ENCODE measurements at regions not wholly inside any gene's neighbourhood (a gene's known extent, or its start where the extent isn't known, plus 50 kb on each side); places are given as distances from the start of the nearest gene placed in this dataset.
"Not testable (repeated sequence)": the region's sequence is repeated elsewhere in the genome, so short reads cannot be mapped to it uniquely, and the experiment has no call there.

DNA sequence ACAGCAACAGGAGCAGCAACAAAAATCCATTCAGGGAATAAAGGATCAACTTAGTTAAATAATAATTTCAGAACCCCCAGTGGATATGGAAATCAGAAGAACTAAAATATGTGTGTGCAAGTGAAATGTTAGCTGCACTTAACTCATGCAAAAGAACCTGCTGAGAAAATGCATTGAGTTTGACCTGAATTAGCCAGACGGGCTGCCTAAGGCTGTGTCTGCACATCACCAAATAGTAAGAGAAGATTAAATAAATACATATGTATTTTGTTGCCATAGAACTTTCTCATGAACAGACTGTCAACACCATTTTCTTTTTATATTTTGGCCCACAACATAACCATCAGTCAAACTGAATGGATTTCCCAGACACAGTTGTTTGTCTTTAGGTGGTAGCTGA lies 262.0 kb upstream of the PIK3C3 start:
- no peak for DNase-seq (ENCODE audit: low spot score)

- no peak for DNase-seq (ENCODE audit: low spot score)
Measured at GRCh38 chr18:41690332-41691127, 264.5 kb upstream of the PIK3C3 start.

- no peak for DNase-seq (ENCODE audit: low spot score)
Measured at GRCh38 chr18:41687138-41687537, 267.9 kb upstream of the PIK3C3 start.

GRCh38 chr18:41681138-41681880 lies 273.7 kb upstream of the PIK3C3 start:
- no peak for DNase-seq (ENCODE audit: low spot score)

- no peak for DNase-seq (ENCODE audit: low spot score)
Measured at GRCh38 chr18:41674506-41674905, 280.5 kb upstream of the PIK3C3 start.

DNA sequence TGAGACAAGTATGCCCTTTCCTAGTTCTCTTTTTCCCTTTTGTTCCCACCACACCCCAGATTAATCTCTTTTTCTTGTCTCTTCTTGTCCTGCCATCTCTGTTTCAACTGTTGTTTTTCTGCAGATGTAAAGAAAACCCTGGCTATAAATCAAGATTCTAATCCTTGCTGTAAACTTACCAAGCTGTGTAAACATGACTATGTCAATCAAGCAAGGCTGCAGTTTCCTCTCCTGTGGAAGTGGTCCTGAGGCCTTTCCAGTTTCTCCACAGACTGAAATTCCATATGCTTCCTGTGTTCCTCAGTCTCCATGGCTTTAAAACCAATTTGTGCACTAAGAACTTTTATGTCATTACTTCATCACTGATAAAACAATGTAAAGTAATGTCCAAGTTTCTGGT lies 288.8 kb upstream of the PIK3C3 start:
- DNase-seq (ENCODE audit: low spot score): no peak

- DNase-seq (ENCODE audit: low spot score): no peak
Measured at GRCh38 chr18:41665210-41665609, 289.8 kb upstream of the PIK3C3 start.

DNA sequence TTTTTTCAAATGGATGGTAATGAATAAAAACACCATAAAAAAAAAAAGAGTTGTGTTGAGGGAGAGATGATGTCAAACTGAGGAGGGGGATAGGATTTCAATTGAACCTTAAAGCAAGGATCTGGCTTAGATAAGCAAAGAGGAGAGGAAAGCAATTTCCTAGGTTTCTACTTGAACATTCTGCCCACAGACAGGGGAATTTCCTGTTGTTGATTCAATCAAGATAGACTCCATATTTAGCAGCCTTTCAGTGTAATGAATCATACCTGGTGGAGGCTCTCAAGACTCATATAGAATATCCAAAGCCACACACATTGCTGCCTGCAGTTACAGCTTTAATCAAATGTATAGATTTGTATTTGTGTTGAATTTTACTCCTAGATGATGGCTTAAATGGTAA lies 294.4 kb upstream of the PIK3C3 start:
- DNase-seq (ENCODE audit: low spot score): no peak

- DNase-seq (ENCODE audit: low spot score): no peak
Measured at GRCh38 chr18:41659438-41660130, 295.4 kb upstream of the PIK3C3 start.

DNA sequence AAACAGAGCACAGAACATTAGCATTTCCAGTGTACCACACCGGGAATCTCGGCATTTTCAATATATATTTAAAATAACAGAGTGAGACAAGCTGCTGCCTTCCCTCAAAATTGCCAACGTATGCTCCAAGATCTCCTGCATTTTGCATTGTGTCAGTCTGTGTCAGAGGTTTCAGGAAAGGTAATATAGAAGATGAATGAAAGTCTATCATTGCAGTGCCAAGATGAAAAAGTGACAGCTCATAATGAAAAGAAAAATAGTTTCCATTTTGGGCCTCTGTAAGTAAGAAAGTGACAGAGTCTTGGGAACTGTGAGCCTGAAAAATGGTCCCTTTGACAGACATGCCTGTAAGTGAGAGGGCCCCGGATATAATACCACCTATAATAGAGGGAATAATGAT lies 297.8 kb upstream of the PIK3C3 start:
- DNase-seq (ENCODE audit: low spot score): no peak

DNA sequence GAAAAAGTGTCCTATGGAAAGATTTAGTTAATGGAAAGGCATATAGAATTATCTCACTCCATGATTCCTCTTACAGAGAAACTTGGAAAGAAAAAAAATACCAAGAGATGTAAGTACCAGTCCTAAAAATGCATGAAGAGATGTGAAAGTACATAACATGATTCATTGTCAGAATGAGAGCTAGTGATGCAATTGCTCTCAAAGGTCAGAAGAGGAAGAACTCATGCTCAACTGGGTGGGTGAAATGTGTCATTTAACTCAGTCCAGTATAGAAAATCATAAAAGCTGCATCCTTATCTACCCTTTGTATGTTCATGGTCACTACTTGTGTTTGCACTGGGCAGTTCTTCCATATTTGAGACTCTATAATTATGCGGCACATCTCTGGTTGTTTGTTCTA lies 300.0 kb upstream of the PIK3C3 start:
- no peak for DNase-seq (ENCODE audit: low spot score)

DNA sequence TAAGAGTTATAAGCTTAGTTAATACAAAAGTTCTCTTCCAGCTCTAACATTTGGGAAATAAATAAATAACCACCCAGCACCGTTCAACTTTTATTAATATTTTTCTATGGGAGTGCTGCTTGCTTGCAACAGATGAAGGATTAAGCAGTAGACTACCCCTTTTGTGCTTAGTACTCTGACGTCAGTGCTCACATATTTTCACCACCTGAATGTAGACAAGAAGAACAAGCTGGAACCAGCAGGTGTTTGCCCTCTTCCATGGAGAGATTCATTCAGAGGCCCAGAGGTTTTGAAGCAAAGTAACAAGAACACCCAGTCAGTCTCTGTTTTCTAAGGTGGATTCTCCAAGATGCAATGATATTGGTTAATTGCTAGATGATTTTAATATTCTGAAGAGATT lies 307.1 kb upstream of the PIK3C3 start:
- no peak for DNase-seq (ENCODE audit: low spot score)

DNA sequence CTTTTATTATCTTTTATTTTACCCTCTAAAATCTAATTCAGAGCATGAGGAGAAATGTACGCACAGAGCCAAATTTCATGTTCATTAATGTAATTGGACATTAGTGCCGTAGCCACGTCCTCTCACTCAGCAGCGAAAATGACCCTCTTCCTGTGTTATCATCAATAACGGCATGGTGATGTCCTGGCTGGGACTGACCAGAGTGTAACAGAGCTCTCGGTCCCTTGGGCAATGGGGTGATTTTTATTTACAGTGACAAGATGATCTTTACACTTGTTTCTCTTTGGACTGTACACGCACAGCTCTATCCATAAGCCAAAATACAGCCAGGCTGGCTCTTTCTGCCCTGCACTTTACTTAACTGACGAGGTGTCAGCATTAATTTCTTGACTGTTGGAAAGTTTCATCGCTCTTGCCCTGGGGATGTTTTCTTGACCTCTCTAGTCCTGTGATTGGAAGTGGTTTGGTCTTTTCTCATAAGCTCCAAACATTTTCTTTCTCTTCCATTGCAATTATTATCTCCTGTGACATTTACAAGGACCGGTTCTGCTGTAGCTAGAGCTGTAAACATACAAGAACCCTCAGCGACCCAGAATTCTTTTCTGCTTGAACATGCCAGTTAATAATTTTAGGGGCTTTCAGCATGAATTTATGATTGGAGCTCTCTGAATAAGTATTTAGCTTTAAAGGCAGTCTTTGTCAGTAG lies 308.0 kb upstream of the PIK3C3 start:
- DNase-seq (ENCODE audit: low spot score): no peak

DNA sequence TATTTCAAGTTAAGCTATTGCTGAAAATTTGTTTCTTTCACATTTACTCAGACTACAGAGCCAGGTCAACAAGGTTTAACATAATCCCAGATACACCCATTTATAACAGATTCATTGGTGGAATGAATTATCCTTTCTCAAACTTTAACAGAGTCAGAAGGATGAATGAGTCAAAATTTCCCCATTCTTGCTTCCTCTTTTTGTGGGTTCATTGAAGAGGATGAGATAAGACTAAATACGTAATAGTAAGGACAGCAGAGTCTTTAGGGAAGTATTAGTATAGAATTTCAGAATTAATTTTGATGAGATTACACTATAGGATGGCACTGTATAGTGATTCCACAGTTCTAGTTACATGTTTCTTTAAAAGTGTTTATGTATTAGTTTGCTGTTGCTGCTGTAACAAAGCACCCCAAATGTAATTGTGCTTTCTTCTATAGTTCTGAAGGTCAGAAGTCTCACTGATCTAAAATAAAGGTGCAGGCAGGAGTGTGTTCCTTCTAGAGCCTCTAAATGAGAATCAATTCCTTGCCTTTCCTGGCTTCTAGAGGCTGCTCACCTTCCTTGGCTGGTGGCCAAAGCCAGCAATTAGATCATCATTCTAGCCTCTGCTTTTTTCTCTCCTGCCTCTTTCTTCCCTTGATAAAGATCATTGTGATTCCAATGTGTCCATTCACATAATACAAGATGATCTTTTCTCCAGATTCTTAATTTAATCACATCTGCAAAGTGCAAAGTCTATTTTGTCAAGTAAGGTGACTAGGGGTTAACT lies 309.3 kb upstream of the PIK3C3 start:
- no peak for DNase-seq (ENCODE audit: low spot score)

- no peak for DNase-seq (ENCODE audit: low spot score)
Measured at GRCh38 chr18:41644466-41644865, 310.6 kb upstream of the PIK3C3 start.

GRCh38 chr18:41643427-41643826 lies 311.6 kb upstream of the PIK3C3 start:
- no peak for DNase-seq (ENCODE audit: low spot score)

- DNase-seq (ENCODE audit: low spot score): no peak
Measured at GRCh38 chr18:41642756-41643155, 312.3 kb upstream of the PIK3C3 start.

GRCh38 chr18:41639218-41639617 lies 315.8 kb upstream of the PIK3C3 start:
- no peak for DNase-seq (ENCODE audit: low spot score)

- not testable (repeated sequence) for DNase-seq (ENCODE audit: low spot score)
Measured at GRCh38 chr18:41631723-41632285, 323.2 kb upstream of the PIK3C3 start.

DNA sequence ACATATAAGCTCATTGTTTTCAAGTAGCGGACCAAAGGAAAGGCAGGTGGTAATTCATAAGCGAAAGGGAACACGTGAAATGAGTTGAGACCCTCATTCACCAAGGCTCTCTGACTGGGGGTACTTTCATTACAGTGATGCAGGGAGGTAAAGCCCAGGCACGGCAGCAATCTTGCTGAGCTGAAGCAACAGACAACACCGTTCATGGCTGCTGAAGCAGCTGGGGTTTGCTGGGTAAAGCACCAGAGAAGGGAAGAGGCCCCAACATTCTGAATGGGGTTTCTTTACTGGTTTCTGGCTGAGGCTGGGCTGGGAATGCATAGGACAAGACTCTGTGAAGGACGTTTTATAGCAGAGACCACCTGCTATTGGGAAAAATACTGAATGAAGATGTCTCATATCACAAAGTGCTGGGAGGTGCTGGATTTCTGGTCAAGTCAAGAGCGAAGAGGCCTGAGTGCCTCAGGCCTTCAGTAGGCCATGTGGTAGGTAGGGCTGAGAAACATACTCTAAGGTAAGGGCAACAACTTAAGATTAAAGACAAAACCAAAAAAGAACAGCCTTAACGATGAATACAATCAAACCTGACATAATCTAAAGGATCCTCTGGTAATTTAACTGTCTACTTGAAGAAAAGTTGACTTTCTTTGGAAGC lies 324.7 kb upstream of the PIK3C3 start:
- DNase-seq (ENCODE audit: low spot score): no peak

DNA sequence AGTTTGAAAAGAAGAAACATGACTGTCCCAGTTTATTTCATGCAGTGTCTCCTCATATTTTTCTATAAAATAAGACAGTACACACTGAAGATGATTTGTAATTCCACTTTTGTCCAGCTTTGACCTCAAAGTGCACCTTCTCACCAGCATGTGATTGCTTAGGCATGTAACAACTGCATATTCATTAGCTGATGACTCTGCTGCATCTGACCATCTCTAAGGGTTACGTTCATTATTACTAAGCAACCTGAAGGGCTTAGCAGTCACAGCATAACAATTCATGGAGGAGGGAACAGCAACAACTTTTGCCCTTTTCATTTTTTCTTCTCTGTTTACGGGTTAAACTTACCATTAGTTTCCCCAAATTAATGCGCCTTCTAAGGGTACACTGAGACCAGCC lies 330.6 kb upstream of the PIK3C3 start:
- no peak for DNase-seq (ENCODE audit: low spot score)
